ENCODE measurements at regions not wholly inside any gene's neighbourhood (a gene's known extent, or its start where the extent isn't known, plus 50 kb on each side); places are given as distances from the start of the nearest gene placed in this dataset.

- no peak for DNase-seq
Measured at GRCh38 chr4:138756519-138756918, 259.1 kb upstream of the NOCT start.

GRCh38 chr4:138751309-138751708 lies 264.3 kb upstream of the NOCT start:
- DNase-seq = no peak

GRCh38 chr4:138749303-138749702 lies 266.3 kb upstream of the NOCT start:
- DNase-seq = no peak

- DNase-seq = no peak
Measured at GRCh38 chr4:138741766-138742377, 273.7 kb upstream of the NOCT start.

- DNase-seq = no peak
Measured at GRCh38 chr4:138740816-138741745, 274.5 kb upstream of the NOCT start.

- no peak for DNase-seq
Measured at GRCh38 chr4:138736362-138736761, 279.2 kb upstream of the NOCT start.

- no peak for DNase-seq
Measured at GRCh38 chr4:138734746-138735145, 280.8 kb upstream of the NOCT start.

GRCh38 chr4:138728566-138728965 lies 287.0 kb upstream of the NOCT start:
- DNase-seq = no peak

GRCh38 chr4:138727731-138728130 lies 287.9 kb upstream of the NOCT start:
- peak in 2 of 56 donors; percentile 2 to 3 for DNase-seq

GRCh38 chr4:138724530-138724929 lies 291.1 kb upstream of the NOCT start:
- DNase-seq = no peak

GRCh38 chr4:138716559-138717335 lies 298.8 kb upstream of the NOCT start:
- no peak for DNase-seq

- DNase-seq = no peak
Measured at GRCh38 chr4:138710297-138710696, 305.3 kb upstream of the NOCT start.

- no peak for DNase-seq
Measured at GRCh38 chr4:138709859-138710258, 305.7 kb upstream of the NOCT start.

- no peak for DNase-seq
Measured at GRCh38 chr4:138707746-138708677, 307.6 kb upstream of the NOCT start.

GRCh38 chr4:138706201-138706600 lies 309.4 kb upstream of the NOCT start:
- no peak for DNase-seq

GRCh38 chr4:138702190-138702824 lies 313.3 kb upstream of the NOCT start:
- no peak for DNase-seq

GRCh38 chr4:138698641-138699040 lies 316.9 kb upstream of the NOCT start:
- no peak for DNase-seq

- no peak for DNase-seq
Measured at GRCh38 chr4:138697851-138698250, 317.7 kb upstream of the NOCT start.

GRCh38 chr4:138696771-138697170 lies 318.8 kb upstream of the NOCT start:
- DNase-seq = no peak

GRCh38 chr4:138696058-138696457 lies 319.5 kb upstream of the NOCT start:
- DNase-seq = no peak
